ENCODE measurements at regions not wholly inside any gene's neighbourhood (a gene's known extent, or its start where the extent isn't known, plus 50 kb on each side); places are given as distances from the start of the nearest gene placed in this dataset.

GRCh38 chr2:172241222-172241621, 138.5 kb upstream of the DLX2 start:
- Histone ChIP-seq H4K20me1 (ENCODE audit: insufficient read depth, low read length) (no peaks in the 10 kb centered on the region), H3K9me3 (ENCODE audit: low read length) (no peaks in the 10 kb centered on the region), H3F3A (ENCODE audit: insufficient read depth, low read length) (no peaks in the 10 kb centered on the region), H3K4me1 (ENCODE audit: insufficient read depth, low read length, severe bottlenecking) (no peaks in the 10 kb centered on the region), H2AFZ (ENCODE audit: low read length) (no peak overlapping the region), H3K27me3 (ENCODE audit: insufficient read depth, low read length) (0 out of 2 replicates have a peak, but pooled peaks cover 4% of the 10 kb centered on the region), H3K4me2 (ENCODE audit: low read length) (no peak overlapping the region), H3K9me2 (ENCODE audit: low read depth, low read length) (no peaks in the 10 kb centered on the region), H3K4me3 (ENCODE audit: low read depth, low read length, poor library complexity, severe bottlenecking) (no peak overlapping the region), H3K9ac (ENCODE audit: low read length) (no peak overlapping the region), H3K36me3 (ENCODE audit: insufficient read depth, low read length) (no peaks in the 10 kb centered on the region), H3K27ac (ENCODE audit: low read depth, low read length, poor library complexity, severe bottlenecking) (no peak overlapping the region), H3K79me2 (ENCODE audit: insufficient read depth, low read length) (no peaks in the 10 kb centered on the region)
- TF ChIP-seq CTCF (IDR thresholded peaks at IDR 0.05; ENCODE audit: low read length) (no peak), EZH2 (IDR thresholded peaks at IDR 0.05; ENCODE audit: borderline replicate concordance, low read length) (no peak)

- no peaks in the 10 kb centered on the region for H3K9me2 ChIP-seq (ENCODE audit: low read depth, low read length)
- no peak overlapping the region for H3K27ac ChIP-seq (ENCODE audit: low read depth, low read length, poor library complexity, severe bottlenecking)
- H2AFZ ChIP-seq (ENCODE audit: low read length) = no peak overlapping the region
- no peaks in the 10 kb centered on the region for H3K36me3 ChIP-seq (ENCODE audit: insufficient read depth, low read length)
- no peaks in the 10 kb centered on the region for H3K4me1 ChIP-seq (ENCODE audit: insufficient read depth, low read length, severe bottlenecking)
- TF ChIP-seq CTCF (IDR thresholded peaks at IDR 0.05; ENCODE audit: low read length) (no peak), EZH2 (IDR thresholded peaks at IDR 0.05; ENCODE audit: borderline replicate concordance, low read length) (no peak)
- H3K9me3 ChIP-seq (ENCODE audit: low read length) = no peaks in the 10 kb centered on the region
- H3K9ac ChIP-seq (ENCODE audit: low read length) = no peak overlapping the region
- no peaks in the 10 kb centered on the region for H3F3A ChIP-seq (ENCODE audit: insufficient read depth, low read length)
- peaks cover 4% of the 10 kb centered on the region; the same call in 1 of the 2 replicates for H3K27me3 ChIP-seq (ENCODE audit: insufficient read depth, low read length)
- no peaks in the 10 kb centered on the region for H3K79me2 ChIP-seq (ENCODE audit: insufficient read depth, low read length)
- H3K4me3 ChIP-seq (ENCODE audit: low read depth, low read length, poor library complexity, severe bottlenecking) = no peak overlapping the region
- no peaks in the 10 kb centered on the region for H4K20me1 ChIP-seq (ENCODE audit: insufficient read depth, low read length)
- H3K4me2 ChIP-seq (ENCODE audit: low read length) = no peak overlapping the region
Measured at GRCh38 chr2:172242471-172242870, 139.8 kb upstream of the DLX2 start.

GRCh38 chr2:172242961-172243360, 140.3 kb upstream of the DLX2 start:
- Histone ChIP-seq H3K4me1 (ENCODE audit: insufficient read depth, low read length, severe bottlenecking) (no peaks in the 10 kb centered on the region), H3K36me3 (ENCODE audit: insufficient read depth, low read length) (no peaks in the 10 kb centered on the region), H3K27me3 (ENCODE audit: insufficient read depth, low read length) (peaks cover 4% of the 10 kb centered on the region; the same call in 1 of the 2 replicates), H2AFZ (ENCODE audit: low read length) (no peak overlapping the region), H3K9ac (ENCODE audit: low read length) (no peak overlapping the region), H3F3A (ENCODE audit: insufficient read depth, low read length) (no peaks in the 10 kb centered on the region), H3K4me2 (ENCODE audit: low read length) (no peak overlapping the region), H4K20me1 (ENCODE audit: insufficient read depth, low read length) (no peaks in the 10 kb centered on the region), H3K4me3 (ENCODE audit: low read depth, low read length, poor library complexity, severe bottlenecking) (no peak overlapping the region), H3K79me2 (ENCODE audit: insufficient read depth, low read length) (no peaks in the 10 kb centered on the region), H3K9me2 (ENCODE audit: low read depth, low read length) (no peaks in the 10 kb centered on the region), H3K9me3 (ENCODE audit: low read length) (no peaks in the 10 kb centered on the region), H3K27ac (ENCODE audit: low read depth, low read length, poor library complexity, severe bottlenecking) (no peak overlapping the region)
- TF ChIP-seq CTCF (IDR thresholded peaks at IDR 0.05; ENCODE audit: low read length) = no peak
- no peak for TF ChIP-seq EZH2 (IDR thresholded peaks at IDR 0.05; ENCODE audit: borderline replicate concordance, low read length)

Measured in OCI-LY1 (cell line).